OCI-LY1 (cell line): ENCODE measurements at regions not wholly inside any gene's neighbourhood (a gene's known extent, or its start where the extent isn't known, plus 50 kb on each side); places are given as distances from the start of the nearest gene placed in this dataset.

ENCODE experiments used
- CTCF ChIP-seq: fragments of 200-600 bp; sonication (generic), shearing (Covaris generic); IDR thresholded peaks from 2 replicates; pipeline ENCODE4 v1.5.1; 2017; ENCODE audit warnings: mild to moderate bottlenecking, antibody characterized with exemption, low read length, moderate library complexity, mixed read lengths
- EZH2 ChIP-seq: fragments of 200-600 bp; sonication (generic), shearing (Covaris generic); IDR thresholded peaks from 2 replicates; pipeline ENCODE4 v1.8.0; 2017; ENCODE audit warnings: borderline replicate concordance, mixed run types, mild to moderate bottlenecking, antibody characterized with exemption, low read length, moderate library complexity, mixed read lengths

- TF ChIP-seq CTCF, result no peak
- no peak for TF ChIP-seq EZH2
Measured at GRCh38 chr17:22090263-22090935, 398.1 kb downstream of the KCNJ18 start.
